Breast epithelium (tissue), 4 donors: ENCODE measurements at regions not wholly inside any gene's neighbourhood (a gene's known extent, or its start where the extent isn't known, plus 50 kb on each side); places are given as distances from the start of the nearest gene placed in this dataset.

ENCODE experiments used
- DNase-seq, 2 donors: peaks; one replicate each; pipeline ENCODE4 v3.0.0-alpha.2; 2019; ENCODE audit warnings: low spot score in 2 of 2
- H3K27ac ChIP-seq, 2 donors: fragments of 200-600 bp; sonication (generic) in 1 of 2; one replicate each; pipeline ENCODE4 v1.5.1; 2016 to 2019; ENCODE audit warnings: mild to moderate bottlenecking in 1 of 2
- H3K27me3 ChIP-seq, 2 donors: fragments of 200-600 bp; sonication (generic) in 1 of 2; one replicate each; pipeline versions ENCODE4 v1.5.1 to v1.6.0; 2017 to 2019; ENCODE audit warnings: control low read depth in 1 of 2, mild to moderate bottlenecking in 1 of 2
- H3K36me3 ChIP-seq: fragments of 200-600 bp; one replicate; pipeline ENCODE4 v1.5.1; 2019
- H3K4me1 ChIP-seq, 2 donors: fragments of 200-600 bp; sonication (generic); one replicate each; pipeline ENCODE4 v1.5.1; 2016 to 2019; ENCODE audit warnings: control low read depth in 1 of 2
- H3K4me3 ChIP-seq, 3 donors: fragments of 200-600 bp; sonication (generic); 1 replicate in 2 of 3; 2 replicates in 1 of 3; pipeline ENCODE4 v1.5.1; 2016 to 2019; ENCODE audit warnings: mild to moderate bottlenecking in 3 of 3, moderate library complexity in 2 of 3
- H3K9me3 ChIP-seq, 2 donors: fragments of 200-600 bp; sonication (generic) in 1 of 2; one replicate each; pipeline ENCODE4 v1.5.1; 2016 to 2019; ENCODE audit warnings: control low read depth in 1 of 2
- POLR2A ChIP-seq: fragments of 450-650 bp; IDR thresholded peaks from one replicate; pipeline ENCODE4 v1.6.1; 2016; ENCODE audit warnings: antibody characterized with exemption, mild to moderate bottlenecking, moderate library complexity
- POLR2AphosphoS5 ChIP-seq, 3 donors: sonication (generic); formaldehyde crosslinking; IDR thresholded peaks; one replicate each; pipeline ENCODE4 v1.6.1; 2017; ENCODE audit warnings: antibody characterized with exemption in 3 of 3
- intact Hi-C: fragments of 100-400 bp; cut with DNase I; formaldehyde crosslinking; loops from one replicate; pipeline ENCODE4 v1.15.1; 2023; ENCODE audit warnings: low total_unique reads
- TF ChIP-seq, protein P1 (sequence below), 3 donors: fragments of 450-650 bp; IDR thresholded peaks; one replicate each; pipeline ENCODE4 v1.5.1; 2016 to 2017; ENCODE audit warnings: antibody characterized with exemption in 3 of 3, mild to moderate bottlenecking in 3 of 3, moderate library complexity in 3 of 3

- no peak for DNase-seq
- Histone ChIP-seq H3K27me3 (no peaks in the 10 kb centered on the region), H3K9me3 (peaks cover 0 to 9% of the 10 kb centered on the region in 2 donors), H3K36me3 (no peaks in the 10 kb centered on the region), H3K4me3 (no peak overlapping the region), H3K4me1 (no peaks in the 10 kb centered on the region), H3K27ac (no peak overlapping the region)
- TF ChIP-seq POLR2AphosphoS5 (IDR thresholded peaks at IDR 0.05) (no peak), POLR2A (no peak)
- TF ChIP-seq, protein P1, sequence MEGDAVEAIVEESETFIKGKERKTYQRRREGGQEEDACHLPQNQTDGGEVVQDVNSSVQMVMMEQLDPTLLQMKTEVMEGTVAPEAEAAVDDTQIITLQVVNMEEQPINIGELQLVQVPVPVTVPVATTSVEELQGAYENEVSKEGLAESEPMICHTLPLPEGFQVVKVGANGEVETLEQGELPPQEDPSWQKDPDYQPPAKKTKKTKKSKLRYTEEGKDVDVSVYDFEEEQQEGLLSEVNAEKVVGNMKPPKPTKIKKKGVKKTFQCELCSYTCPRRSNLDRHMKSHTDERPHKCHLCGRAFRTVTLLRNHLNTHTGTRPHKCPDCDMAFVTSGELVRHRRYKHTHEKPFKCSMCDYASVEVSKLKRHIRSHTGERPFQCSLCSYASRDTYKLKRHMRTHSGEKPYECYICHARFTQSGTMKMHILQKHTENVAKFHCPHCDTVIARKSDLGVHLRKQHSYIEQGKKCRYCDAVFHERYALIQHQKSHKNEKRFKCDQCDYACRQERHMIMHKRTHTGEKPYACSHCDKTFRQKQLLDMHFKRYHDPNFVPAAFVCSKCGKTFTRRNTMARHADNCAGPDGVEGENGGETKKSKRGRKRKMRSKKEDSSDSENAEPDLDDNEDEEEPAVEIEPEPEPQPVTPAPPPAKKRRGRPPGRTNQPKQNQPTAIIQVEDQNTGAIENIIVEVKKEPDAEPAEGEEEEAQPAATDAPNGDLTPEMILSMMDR (IDR thresholded peaks at IDR 0.05) = no peak
- intact Hi-C loops = no loop called here
Measured at GRCh38 chr5:92945605-92946097, 635.4 kb downstream of the NR2F1-AS1 start.

DNA sequence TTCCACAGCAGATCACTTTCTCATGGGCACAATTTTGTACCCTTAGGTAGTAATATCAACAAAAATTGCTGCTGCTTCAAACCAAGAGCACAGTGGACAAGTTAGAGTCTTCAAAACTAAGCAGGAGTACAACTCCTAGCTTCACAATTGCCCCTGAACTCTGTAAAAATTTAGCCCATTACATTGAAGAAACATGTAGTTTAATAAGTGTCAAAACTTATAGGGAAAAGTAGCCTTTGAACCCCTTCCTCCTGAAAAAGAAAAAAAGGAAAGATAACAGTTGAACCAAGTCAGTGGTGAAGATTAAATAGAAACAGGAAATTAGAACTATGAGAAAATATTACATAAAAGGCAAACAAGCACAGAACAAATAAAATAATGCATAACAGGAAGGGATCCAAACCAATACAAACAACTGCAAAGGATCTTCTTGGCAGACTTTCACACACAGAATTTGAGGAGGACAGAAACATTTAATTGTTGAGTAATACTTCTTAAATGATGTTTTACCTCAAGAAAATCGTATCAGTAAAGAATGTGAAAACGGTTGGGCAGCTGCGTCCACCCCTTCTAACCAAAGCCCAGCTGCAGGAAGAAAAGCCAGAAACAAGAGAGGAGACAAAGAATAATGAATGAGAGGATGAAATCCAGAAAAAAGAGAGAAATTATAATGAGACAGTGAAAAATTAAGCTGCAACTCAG is 636.0 kb downstream of the NR2F1-AS1 start:
- intact Hi-C loops = no loop called here
- Histone ChIP-seq H3K4me1 (no peaks in the 10 kb centered on the region), H3K4me3 (no peak overlapping the region), H3K27me3 (no peaks in the 10 kb centered on the region), H3K9me3 (peaks cover 0 to 7% of the 10 kb centered on the region in 2 donors), H3K36me3 (no peaks in the 10 kb centered on the region), H3K27ac (no peak overlapping the region)
- TF ChIP-seq, protein P1 (IDR thresholded peaks at IDR 0.05) = no peak
- TF ChIP-seq POLR2A = no peak
- no peak for DNase-seq

DNA sequence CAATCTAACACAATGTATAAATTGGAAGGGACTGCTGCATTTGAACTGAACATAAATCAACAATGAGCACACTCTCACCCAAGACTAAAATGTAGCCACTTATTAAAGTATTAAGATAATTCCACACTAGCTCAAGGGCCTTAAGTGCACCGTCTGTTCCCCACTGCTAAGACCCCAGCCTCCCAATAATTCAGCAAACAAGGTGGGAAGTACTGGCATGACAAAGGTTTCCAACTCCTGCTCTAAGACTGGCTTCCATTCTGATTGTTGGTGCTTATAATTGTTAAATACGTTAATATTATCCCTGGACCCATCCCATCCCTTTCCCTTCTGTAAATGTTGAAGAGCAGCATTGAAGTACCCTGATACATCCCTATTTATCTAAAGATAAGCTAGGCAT is 636.7 kb downstream of the NR2F1-AS1 start:
- H3K36me3 ChIP-seq = no peaks in the 10 kb centered on the region
- H3K27ac ChIP-seq = no peak overlapping the region
- no peak overlapping the region for H3K4me3 ChIP-seq
- no peak for DNase-seq
- no peaks in the 10 kb centered on the region for H3K27me3 ChIP-seq
- intact Hi-C loops = no loop called here
- TF ChIP-seq, protein P1 (IDR thresholded peaks at IDR 0.05) = no peak
- peaks cover 0 to 7% of the 10 kb centered on the region in 2 donors for H3K9me3 ChIP-seq
- no peaks in the 10 kb centered on the region for H3K4me1 ChIP-seq

DNA sequence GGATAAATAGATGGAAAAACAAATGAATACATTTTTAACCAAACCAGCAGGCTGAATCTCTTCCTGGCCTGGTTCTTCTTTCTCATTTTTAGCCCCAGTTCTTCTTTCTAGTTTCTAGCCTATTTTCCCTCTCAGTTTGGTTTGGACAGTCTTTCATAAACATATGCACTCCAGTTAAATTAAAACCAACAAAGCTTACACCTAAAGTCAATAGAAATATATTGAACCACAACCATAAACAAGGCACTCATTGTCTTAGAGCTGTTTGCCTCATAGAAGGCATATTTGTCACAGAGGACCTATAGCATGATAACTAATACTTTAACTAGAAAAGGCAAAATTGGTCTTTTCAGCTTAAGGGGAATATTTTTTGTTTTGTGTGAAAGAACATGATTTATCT is 638.3 kb downstream of the NR2F1-AS1 start:
- intact Hi-C loops = no loop called here
- TF ChIP-seq, protein P1 (IDR thresholded peaks at IDR 0.05) = no peak
- TF ChIP-seq POLR2AphosphoS5 (IDR thresholded peaks at IDR 0.05) (no peak), POLR2A (no peak)
- H3K4me3 ChIP-seq = no peak overlapping the region
- no peaks in the 10 kb centered on the region for H3K27me3 ChIP-seq
- DNase-seq = no peak
- no peaks in the 10 kb centered on the region for H3K36me3 ChIP-seq
- H3K9me3 ChIP-seq = no peaks in the 10 kb centered on the region
- H3K27ac ChIP-seq = no peak overlapping the region
- H3K4me1 ChIP-seq = no peaks in the 10 kb centered on the region

- Histone ChIP-seq H3K36me3 (no peaks in the 10 kb centered on the region), H3K4me3 (no peak overlapping the region), H3K4me1 (no peaks in the 10 kb centered on the region), H3K27me3 (no peaks in the 10 kb centered on the region), H3K27ac (peak overlapping the region in 1 of 2 donors; percentile 44), H3K9me3 (no peaks in the 10 kb centered on the region)
- no peak for DNase-seq
- TF ChIP-seq, protein P1 (IDR thresholded peaks at IDR 0.05) = no peak
- no peak for TF ChIP-seq POLR2AphosphoS5 (IDR thresholded peaks at IDR 0.05)
- TF ChIP-seq POLR2A = no peak
- intact Hi-C loops = no loop called here
Measured at GRCh38 chr5:92941806-92942205, 639.2 kb downstream of the NR2F1-AS1 start.
